PC-3 (cell line): ENCODE measurements at regions not wholly inside any gene's neighbourhood (a gene's known extent, or its start where the extent isn't known, plus 50 kb on each side); places are given as distances from the start of the nearest gene placed in this dataset.

Source experiments
- ATAC-seq: fragments of 200-7000 bp; cut with Tn5 transposase; 2 replicates; pipeline ENCODE4 v1.9.1; 2020; ENCODE audit warnings: mild to moderate bottlenecking, moderate library complexity
- BruUV-seq: library from RNA; stranded (reverse); fragments of 400-500 nt; replicated peaks from 2 replicates; lab custom pipeline; 2021; lab: Mats Ljungman, UMichigan
- CTCF ChIA-PET: fragments of 300-600 bp; sonication (Branson Sonifier 250); formaldehyde crosslinking; loops from one replicate; lab custom pipeline; 2022; ENCODE audit warnings: antibody characterized with exemption; lab: Charles Lee
- POLR2A ChIA-PET: fragments of 300-600 bp; sonication (Branson Sonifier 250); formaldehyde crosslinking; loops from one replicate; lab custom pipeline; 2022; ENCODE audit warnings: antibody characterized with exemption; ENCODE audit not compliant: unreplicated experiment; lab: Charles Lee
- DNase-seq: peaks from one replicate; pipeline ENCODE4 v3.0.0-alpha.2; 2015
- H2AFZ ChIP-seq: fragments of 300-600 bp; sonication (generic); 2 replicates; pipeline ENCODE4 v1.6.0; 2016; ENCODE audit warnings: antibody characterized with exemption, low read length
- H3F3A ChIP-seq: fragments of 300-600 bp; sonication (generic); one replicate; pipeline ENCODE4 v1.6.0; 2017; ENCODE audit warnings: antibody characterized with exemption, low read length, control low read depth, mild to moderate bottlenecking; ENCODE audit not compliant: unreplicated experiment
- H3K27ac ChIP-seq: fragments of 300-600 bp; sonication (generic); 2 replicates; pipeline ENCODE4 v1.5.1; 2016; ENCODE audit warnings: mild to moderate bottlenecking, low read length
- H3K27me3 ChIP-seq: fragments of 300-600 bp; sonication (generic); 2 replicates; pipeline ENCODE4 v1.6.1; 2016; ENCODE audit warnings: low read length, mixed read lengths
- H3K36me3 ChIP-seq: fragments of 300-600 bp; sonication (generic); 2 replicates; pipeline ENCODE4 v1.6.1; 2016; ENCODE audit warnings: low read depth, mixed run types, low read length, mixed read lengths
- H3K4me1 ChIP-seq: fragments of 300-600 bp; sonication (generic); 2 replicates; pipeline ENCODE4 v1.5.1; 2016; ENCODE audit warnings: low read length; ENCODE audit not compliant: insufficient read depth
- H3K4me2 ChIP-seq: fragments of 300-600 bp; sonication (generic); 2 replicates; pipeline ENCODE4 v1.6.0; 2016; ENCODE audit warnings: low read length
- H3K4me3 ChIP-seq: fragments of 300-600 bp; sonication (generic); 2 replicates; pipeline ENCODE4 v1.5.1; 2016; ENCODE audit warnings: mild to moderate bottlenecking, low read length, mixed read lengths
- H3K79me2 ChIP-seq: fragments of 300-600 bp; sonication (generic); 2 replicates; pipeline ENCODE4 v1.6.1; 2017; ENCODE audit warnings: low read length, mixed read lengths
- H3K9ac ChIP-seq: fragments of 300-600 bp; sonication (generic); 2 replicates; pipeline ENCODE4 v1.6.0; 2016; ENCODE audit warnings: mild to moderate bottlenecking, low read length
- H3K9me2 ChIP-seq: fragments of 300-600 bp; sonication (generic); replicated peaks from 2 replicates; pipeline ENCODE4 v1.6.1; 2016; ENCODE audit warnings: mixed run types, low read length, mixed read lengths
- H3K9me3 ChIP-seq: fragments of 300-600 bp; sonication (generic); 2 replicates; pipeline ENCODE4 v1.6.1; 2016; ENCODE audit warnings: low read length, mixed read lengths
- H4K20me1 ChIP-seq: fragments of 300-600 bp; sonication (generic); 2 replicates; pipeline ENCODE4 v1.6.1; 2016; ENCODE audit warnings: low read length, mixed read lengths
- EZH2 ChIP-seq: fragments of 300-600 bp; sonication (generic); IDR thresholded peaks from one replicate; pipeline ENCODE4 v1.6.1; 2017; ENCODE audit warnings: antibody characterized with exemption, mild to moderate bottlenecking, low read length; ENCODE audit not compliant: unreplicated experiment
- EZH2phosphoT487 ChIP-seq: fragments of 300-600 bp; sonication (generic); IDR thresholded peaks from 2 replicates; pipeline ENCODE4 v1.6.1; 2018; ENCODE audit warnings: mild to moderate bottlenecking, antibody characterized with exemption, low read length, borderline replicate concordance
- intact Hi-C: fragments of 100-400 bp; cut with micrococcal nuclease; formaldehyde crosslinking; loops from 2 replicates; pipeline ENCODE4 v1.9.0; 2023
- TF ChIP-seq, protein P1 (sequence below): fragments of 300-600 bp; sonication (generic); conservative IDR thresholded peaks from 2 replicates; pipeline ENCODE4 v1.5.1; 2017; ENCODE audit warnings: antibody characterized with exemption, low read depth, mild to moderate bottlenecking, low read length

DNA sequence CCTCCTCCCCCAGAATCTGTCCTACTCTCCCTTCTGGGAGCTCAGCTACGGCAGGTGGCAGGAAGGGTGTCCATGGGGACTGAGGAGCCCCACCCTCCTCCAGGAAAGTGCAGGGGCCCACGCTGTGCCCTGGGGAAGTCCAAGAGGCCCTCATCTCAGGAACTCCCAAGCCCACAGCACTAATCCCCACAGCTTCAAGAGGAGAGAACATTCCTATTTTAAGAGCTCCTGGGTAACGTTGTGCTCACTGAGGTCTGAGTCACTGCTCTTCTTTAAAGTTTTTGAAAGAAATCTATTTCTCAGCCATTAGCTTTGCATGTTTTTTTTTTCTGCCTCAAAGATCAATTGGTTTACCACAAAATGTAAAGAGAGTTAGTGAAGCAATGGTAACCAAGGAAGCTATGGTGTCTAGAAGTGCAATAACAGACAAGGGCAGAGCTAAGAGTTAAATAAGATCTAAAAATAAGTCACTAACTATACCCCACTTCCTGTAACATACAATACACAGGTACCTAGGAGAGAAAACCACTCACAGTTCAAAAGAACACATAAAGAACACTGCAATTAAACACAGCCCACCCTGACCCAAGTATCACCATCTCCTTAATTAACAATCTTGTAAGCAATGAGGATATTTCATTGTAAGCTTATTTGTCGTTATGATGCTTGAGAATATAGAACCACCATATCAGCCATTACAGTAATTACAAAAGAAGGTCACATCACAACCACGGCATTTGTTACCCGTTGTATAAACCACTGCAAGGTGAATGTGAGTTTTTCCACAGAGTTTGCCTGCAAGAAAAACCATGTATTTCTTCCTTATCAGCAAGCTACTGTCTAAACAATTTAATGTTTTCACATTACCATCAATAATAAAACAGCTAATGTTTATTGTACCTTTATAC, 382.3 kb upstream of the SLC30A5 start:
- no peak for ATAC-seq

DNA sequence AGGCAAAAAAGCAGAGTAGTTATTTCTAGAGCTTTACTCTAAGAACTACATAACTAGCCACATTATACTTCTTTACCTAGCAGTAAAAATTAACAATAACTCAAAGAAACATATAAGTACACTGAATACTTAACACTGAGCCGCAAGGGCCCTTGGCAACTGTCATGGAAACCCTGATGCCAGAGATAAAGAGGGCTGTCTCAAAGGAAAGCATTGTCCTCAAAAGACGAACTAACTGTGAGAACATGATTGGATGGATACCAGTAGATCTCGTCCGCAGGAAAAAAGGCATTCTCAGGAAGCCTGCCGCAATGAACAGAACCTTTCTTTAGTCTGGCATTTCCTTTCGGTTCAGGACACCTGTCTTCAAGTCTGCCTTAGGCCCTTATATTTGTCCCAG, 379.0 kb upstream of the SLC30A5 start:
- Histone ChIP-seq H3K9me3 (no peaks in the 10 kb centered on the region), H3F3A (no peaks in the 10 kb centered on the region), H3K79me2 (no peaks in the 10 kb centered on the region), H4K20me1 (no peaks in the 10 kb centered on the region), H3K9me2 (no peaks in the 10 kb centered on the region), H3K36me3 (no peaks in the 10 kb centered on the region), H3K27ac (no peak overlapping the region), H3K9ac (no peak overlapping the region), H3K4me1 (no peaks in the 10 kb centered on the region), H3K27me3 (no peaks in the 10 kb centered on the region; the same call in 1 of the 2 replicates), H2AFZ (no peak overlapping the region), H3K4me2 (no peak overlapping the region), H3K4me3 (no peak overlapping the region)
- BruUV-seq, result no TSS peak
- intact Hi-C loops, result no loop called here
- ChIA-PET CTCF (no interaction called here), POLR2A (no interaction called here)
- TF ChIP-seq EZH2phosphoT487, result no peak
- TF ChIP-seq EZH2, result no peak
- TF ChIP-seq, protein P1, sequence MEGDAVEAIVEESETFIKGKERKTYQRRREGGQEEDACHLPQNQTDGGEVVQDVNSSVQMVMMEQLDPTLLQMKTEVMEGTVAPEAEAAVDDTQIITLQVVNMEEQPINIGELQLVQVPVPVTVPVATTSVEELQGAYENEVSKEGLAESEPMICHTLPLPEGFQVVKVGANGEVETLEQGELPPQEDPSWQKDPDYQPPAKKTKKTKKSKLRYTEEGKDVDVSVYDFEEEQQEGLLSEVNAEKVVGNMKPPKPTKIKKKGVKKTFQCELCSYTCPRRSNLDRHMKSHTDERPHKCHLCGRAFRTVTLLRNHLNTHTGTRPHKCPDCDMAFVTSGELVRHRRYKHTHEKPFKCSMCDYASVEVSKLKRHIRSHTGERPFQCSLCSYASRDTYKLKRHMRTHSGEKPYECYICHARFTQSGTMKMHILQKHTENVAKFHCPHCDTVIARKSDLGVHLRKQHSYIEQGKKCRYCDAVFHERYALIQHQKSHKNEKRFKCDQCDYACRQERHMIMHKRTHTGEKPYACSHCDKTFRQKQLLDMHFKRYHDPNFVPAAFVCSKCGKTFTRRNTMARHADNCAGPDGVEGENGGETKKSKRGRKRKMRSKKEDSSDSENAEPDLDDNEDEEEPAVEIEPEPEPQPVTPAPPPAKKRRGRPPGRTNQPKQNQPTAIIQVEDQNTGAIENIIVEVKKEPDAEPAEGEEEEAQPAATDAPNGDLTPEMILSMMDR, result no peak
- DNase-seq, result no peak
- ATAC-seq, result no peak

More for the DNA sequence above, 382.3 kb upstream of the SLC30A5 start:
- Histone ChIP-seq H3K36me3 (no peaks in the 10 kb centered on the region), H3K9me3 (no peaks in the 10 kb centered on the region), H3K79me2 (no peaks in the 10 kb centered on the region), H3K27me3 (no peaks in the 10 kb centered on the region; the same call in 1 of the 2 replicates), H3K4me3 (no peak overlapping the region), H3K9ac (no peak overlapping the region), H3K4me2 (no peak overlapping the region), H3K27ac (no peak overlapping the region), H3K9me2 (no peaks in the 10 kb centered on the region), H3F3A (no peaks in the 10 kb centered on the region), H3K4me1 (no peaks in the 10 kb centered on the region), H2AFZ (no peak overlapping the region), H4K20me1 (no peaks in the 10 kb centered on the region)
- no TSS peak for BruUV-seq
- no peak for DNase-seq
- CTCF ChIA-PET, result no interaction called here
- POLR2A ChIA-PET, result no interaction called here
- TF ChIP-seq EZH2, result no peak
- intact Hi-C loops, result no loop called here

DNA sequence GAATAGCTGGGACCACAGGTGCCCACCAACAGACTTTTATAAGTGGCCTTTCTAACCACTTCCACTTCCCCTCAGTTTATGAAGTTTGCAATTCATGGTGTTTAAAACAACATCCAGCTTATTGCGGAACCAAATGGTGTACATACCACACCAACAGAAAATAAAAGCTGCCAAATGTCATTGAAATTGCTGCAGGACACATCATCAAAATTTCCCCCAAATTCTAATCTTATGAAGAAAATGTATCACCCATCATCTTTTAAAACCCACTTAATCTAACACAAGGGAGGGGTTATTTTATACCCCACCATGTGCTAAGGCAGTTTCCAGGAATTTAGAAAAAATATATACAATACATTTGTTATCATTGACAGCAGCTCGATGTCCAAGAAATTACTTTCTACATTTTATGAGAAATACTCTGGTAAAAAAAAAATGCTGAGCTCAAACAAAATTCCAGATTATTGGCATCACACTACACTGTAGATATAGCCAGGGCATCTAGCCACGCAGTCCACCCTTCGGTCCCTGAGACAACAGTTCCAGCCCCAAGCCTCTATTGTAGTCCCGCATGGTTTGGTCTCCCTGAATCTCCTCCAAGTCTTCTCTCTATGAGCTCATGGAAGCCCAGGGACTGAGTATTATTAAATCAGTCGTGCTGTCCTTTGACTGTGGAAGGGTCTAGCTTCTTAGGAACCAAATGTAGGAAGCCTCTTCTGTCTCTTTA, 372.8 kb upstream of the SLC30A5 start:
- no peak overlapping the region for H2AFZ ChIP-seq
- ATAC-seq (no peak), DNase-seq (no peak)
- POLR2A ChIA-PET, result no interaction called here
- no peak overlapping the region for H3K4me3 ChIP-seq
- no peaks in the 10 kb centered on the region for H3K9me3 ChIP-seq
- TF ChIP-seq EZH2 (no peak), EZH2phosphoT487 (no peak)
- TF ChIP-seq, protein P1, result no peak
- no peaks in the 10 kb centered on the region for H3F3A ChIP-seq
- no peak overlapping the region for H3K9ac ChIP-seq
- H3K36me3 ChIP-seq, result no peaks in the 10 kb centered on the region
- no peaks in the 10 kb centered on the region for H3K9me2 ChIP-seq
- no peak overlapping the region for H3K4me2 ChIP-seq
- H3K4me1 ChIP-seq, result no peaks in the 10 kb centered on the region
- BruUV-seq, result no TSS peak
- H3K27me3 ChIP-seq, result no peaks in the 10 kb centered on the region
- intact Hi-C loops, result no loop called here
- H4K20me1 ChIP-seq, result no peaks in the 10 kb centered on the region
- no peak overlapping the region for H3K27ac ChIP-seq
- no peaks in the 10 kb centered on the region for H3K79me2 ChIP-seq
- CTCF ChIA-PET, result no interaction called here
